ENCODE measurements at regions not wholly inside any gene's neighbourhood (a gene's known extent, or its start where the extent isn't known, plus 50 kb on each side); places are given as distances from the start of the nearest gene placed in this dataset.

GRCh38 chr1:116832932-116833578 lies 76.7 kb upstream of the PTGFRN start:
- 78% methylated on average over 3 of the region's 3 CpGs for WGBS
- Histone ChIP-seq H3K4me3 (no peak overlapping the region), H3K27ac (no peak overlapping the region), H3K36me3 (no peaks in the 10 kb centered on the region), H3K9me3 (no peaks in the 10 kb centered on the region), H3K27me3 (no peaks in the 10 kb centered on the region), H3K4me1 (no peaks in the 10 kb centered on the region)
- TF ChIP-seq POLR2AphosphoS5 (IDR thresholded peaks at IDR 0.05) (no peak), POLR2A (IDR thresholded peaks at IDR 0.05) (no peak), CTCF (IDR thresholded peaks at IDR 0.05) (no peak), EP300 (IDR thresholded peaks at IDR 0.05) (no peak)
- DNase-seq (ENCODE audit: low spot score in 2 of 2): no peak

GRCh38 chr1:116833718-116834117 lies 76.0 kb upstream of the PTGFRN start:
- H3K4me3 ChIP-seq: no peak overlapping the region
- WGBS: 71% methylated on average over 1 of the region's 1 CpG
- H3K4me1 ChIP-seq: no peaks in the 10 kb centered on the region
- no peak for TF ChIP-seq POLR2AphosphoS5 (IDR thresholded peaks at IDR 0.05)
- no peak for TF ChIP-seq POLR2A (IDR thresholded peaks at IDR 0.05)
- no peak for TF ChIP-seq EP300 (IDR thresholded peaks at IDR 0.05)
- no peak for TF ChIP-seq CTCF (IDR thresholded peaks at IDR 0.05)
- DNase-seq (ENCODE audit: low spot score in 2 of 2): no peak
- no peaks in the 10 kb centered on the region for H3K9me3 ChIP-seq
- H3K27me3 ChIP-seq: no peaks in the 10 kb centered on the region
- no peaks in the 10 kb centered on the region for H3K36me3 ChIP-seq
- H3K27ac ChIP-seq: no peak overlapping the region

- Histone ChIP-seq H3K36me3 (no peaks in the 10 kb centered on the region), H3K9me3 (no peaks in the 10 kb centered on the region), H3K4me3 (no peak overlapping the region), H3K4me1 (no peaks in the 10 kb centered on the region), H3K27ac (no peak overlapping the region), H3K27me3 (no peaks in the 10 kb centered on the region)
- 76% methylated on average over 2 of the region's 2 CpGs for WGBS
- TF ChIP-seq EP300 (IDR thresholded peaks at IDR 0.05) (no peak), POLR2A (IDR thresholded peaks at IDR 0.05) (no peak), CTCF (IDR thresholded peaks at IDR 0.05) (no peak), POLR2AphosphoS5 (IDR thresholded peaks at IDR 0.05) (no peak)
- no peak for DNase-seq (ENCODE audit: low spot score in 2 of 2)
Measured at GRCh38 chr1:116834595-116834994, 75.1 kb upstream of the PTGFRN start.

GRCh38 chr1:116835161-116835560 lies 74.6 kb upstream of the PTGFRN start:
- Histone ChIP-seq H3K4me1 (no peaks in the 10 kb centered on the region), H3K4me3 (no peak overlapping the region), H3K36me3 (no peaks in the 10 kb centered on the region), H3K27ac (no peak overlapping the region), H3K9me3 (no peaks in the 10 kb centered on the region), H3K27me3 (no peaks in the 10 kb centered on the region)
- TF ChIP-seq CTCF (IDR thresholded peaks at IDR 0.05): no peak
- no peak for TF ChIP-seq EP300 (IDR thresholded peaks at IDR 0.05)
- TF ChIP-seq POLR2A (IDR thresholded peaks at IDR 0.05): no peak
- TF ChIP-seq POLR2AphosphoS5 (IDR thresholded peaks at IDR 0.05): no peak
- 85% methylated on average over 4 of the region's 4 CpGs for whole genome bisulfite sequencing
- DNase-seq (ENCODE audit: low spot score in 2 of 2): no peak

GRCh38 chr1:116836099-116836498 lies 73.6 kb upstream of the PTGFRN start:
- H3K9me3 ChIP-seq: no peaks in the 10 kb centered on the region
- no peaks in the 10 kb centered on the region for H3K27me3 ChIP-seq
- H3K4me3 ChIP-seq: no peak overlapping the region
- no peak for DNase-seq (ENCODE audit: low spot score in 2 of 2)
- TF ChIP-seq EP300 (IDR thresholded peaks at IDR 0.05) (no peak), POLR2AphosphoS5 (IDR thresholded peaks at IDR 0.05) (no peak), CTCF (IDR thresholded peaks at IDR 0.05) (no peak), POLR2A (IDR thresholded peaks at IDR 0.05) (no peak)
- no peak overlapping the region for H3K27ac ChIP-seq
- H3K4me1 ChIP-seq: no peaks in the 10 kb centered on the region
- no peaks in the 10 kb centered on the region for H3K36me3 ChIP-seq
- 55% methylated on average over 1 of the region's 1 CpG for WGBS
